NCI-H510A (cell line): ENCODE measurements at regions not wholly inside any gene's neighbourhood (a gene's known extent, or its start where the extent isn't known, plus 50 kb on each side); places are given as distances from the start of the nearest gene placed in this dataset.
"Not testable (repeated sequence)": the region's sequence is repeated elsewhere in the genome, so short reads cannot be mapped to it uniquely, and the experiment has no call there.

Experiments used
- DNase-seq: peaks from one replicate; lab custom pipeline; 2025; lab: John Stamatoyannopoulos, UW

DNA sequence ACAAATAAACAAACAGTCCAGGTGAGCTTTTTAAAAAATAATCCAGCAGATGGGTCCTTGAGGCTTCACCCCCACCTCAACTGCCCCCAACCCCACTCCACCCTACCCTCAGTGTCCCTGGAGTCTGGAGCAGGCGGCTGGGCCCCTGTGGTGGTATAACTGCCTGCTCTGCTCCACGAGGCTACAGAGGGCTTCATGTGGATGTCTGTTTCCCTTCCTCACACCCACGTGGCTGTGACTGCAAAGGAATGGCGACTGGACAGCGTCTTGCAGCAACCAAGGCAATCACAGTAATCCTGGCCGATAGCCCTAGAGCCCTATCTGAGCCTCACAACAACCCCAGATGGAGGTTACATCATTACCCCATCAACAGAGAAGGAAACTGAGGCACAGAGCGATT, 76.5 kb downstream of the SLC2A10 start:
- no peak for DNase-seq

GRCh38 chr20:46786566-46786965, 77.1 kb downstream of the SLC2A10 start:
- no peak for DNase-seq

GRCh38 chr20:46787991-46788762, 78.7 kb downstream of the SLC2A10 start:
- DNase-seq = no peak

- not testable (repeated sequence) for DNase-seq
Measured at GRCh38 chr20:46788763-46789091, 79.3 kb downstream of the SLC2A10 start.

DNA sequence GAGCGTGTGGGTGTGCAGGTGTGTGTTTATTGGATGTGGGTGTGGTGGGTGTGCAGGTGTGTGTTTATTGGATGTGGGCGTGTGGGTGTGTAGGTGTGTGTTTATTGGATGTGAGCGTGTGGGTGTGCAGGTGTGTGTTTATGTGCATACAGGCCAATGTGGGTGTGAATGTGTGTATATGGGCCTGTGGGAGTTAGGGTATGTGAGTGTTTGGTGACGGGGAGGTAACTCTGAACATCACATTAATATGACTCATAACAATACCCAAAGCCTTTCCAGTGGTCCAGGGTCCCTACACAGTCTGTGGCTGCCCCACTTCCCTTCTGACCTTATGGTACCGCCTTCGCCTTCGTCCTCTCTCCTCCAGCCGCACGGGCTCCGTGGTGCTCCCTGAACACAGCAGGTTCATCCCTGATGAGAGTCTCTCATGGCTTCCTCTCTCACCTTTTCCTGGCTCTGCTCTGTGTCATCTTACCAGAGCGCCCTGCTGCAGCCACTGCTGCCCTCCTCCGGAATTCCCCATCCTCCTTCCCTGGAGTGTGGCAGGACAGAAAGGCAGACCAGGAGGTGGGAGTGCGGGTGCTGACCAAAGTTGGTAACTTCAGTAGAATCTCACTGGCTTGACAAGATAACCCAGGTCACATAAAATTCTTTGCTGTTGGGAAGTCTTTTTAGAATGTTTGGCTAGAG, 80.0 kb downstream of the SLC2A10 start:
- DNase-seq = no peak

DNA sequence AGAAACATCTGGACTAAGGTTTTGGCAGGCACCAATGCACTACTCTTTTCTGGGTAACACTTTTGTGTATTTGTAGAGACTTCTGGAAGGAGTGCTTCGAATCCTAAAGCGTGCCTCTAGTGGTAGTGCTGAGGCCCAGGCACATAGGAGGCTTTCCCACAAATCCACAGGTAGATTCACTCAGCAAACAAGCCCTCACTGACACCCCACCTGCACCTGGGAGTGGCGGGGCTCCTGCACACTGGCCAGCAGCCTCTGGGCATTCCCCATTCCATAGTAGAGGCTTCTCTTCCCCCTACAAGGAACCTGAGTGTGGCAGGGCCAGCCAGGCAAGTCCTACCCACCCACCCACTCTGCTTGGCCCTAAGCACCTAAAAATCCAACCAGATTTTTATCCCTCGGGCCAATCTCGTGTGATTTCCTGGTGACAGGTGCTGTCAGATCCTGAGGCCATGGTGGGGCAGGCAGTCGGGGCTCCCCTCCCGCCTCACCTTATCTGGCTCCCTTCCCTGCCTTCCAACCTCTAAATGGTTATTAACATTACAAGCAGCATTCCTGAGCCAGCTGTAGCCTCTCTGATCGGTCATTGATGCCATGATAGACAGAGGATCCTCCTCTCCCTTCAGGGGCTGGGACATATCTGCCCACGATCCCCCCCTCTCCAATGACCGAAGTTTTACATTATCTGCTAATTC, 82.4 kb downstream of the SLC2A10 start:
- DNase-seq = no peak

GRCh38 chr20:46797206-46797605, 87.8 kb downstream of the SLC2A10 start:
- DNase-seq = no peak

GRCh38 chr20:46798430-46798829, 89.0 kb downstream of the SLC2A10 start:
- DNase-seq = no peak

GRCh38 chr20:46799781-46800408, 90.4 kb downstream of the SLC2A10 start:
- DNase-seq = no peak

- DNase-seq = no peak
Measured at GRCh38 chr20:46800409-46800804, 91.0 kb downstream of the SLC2A10 start.

- DNase-seq = no peak
Measured at GRCh38 chr20:46801003-46801702, 91.7 kb downstream of the SLC2A10 start.

- DNase-seq = no peak
Measured at GRCh38 chr20:46802722-46803121, 91.9 kb upstream of the EYA2 start.

DNA sequence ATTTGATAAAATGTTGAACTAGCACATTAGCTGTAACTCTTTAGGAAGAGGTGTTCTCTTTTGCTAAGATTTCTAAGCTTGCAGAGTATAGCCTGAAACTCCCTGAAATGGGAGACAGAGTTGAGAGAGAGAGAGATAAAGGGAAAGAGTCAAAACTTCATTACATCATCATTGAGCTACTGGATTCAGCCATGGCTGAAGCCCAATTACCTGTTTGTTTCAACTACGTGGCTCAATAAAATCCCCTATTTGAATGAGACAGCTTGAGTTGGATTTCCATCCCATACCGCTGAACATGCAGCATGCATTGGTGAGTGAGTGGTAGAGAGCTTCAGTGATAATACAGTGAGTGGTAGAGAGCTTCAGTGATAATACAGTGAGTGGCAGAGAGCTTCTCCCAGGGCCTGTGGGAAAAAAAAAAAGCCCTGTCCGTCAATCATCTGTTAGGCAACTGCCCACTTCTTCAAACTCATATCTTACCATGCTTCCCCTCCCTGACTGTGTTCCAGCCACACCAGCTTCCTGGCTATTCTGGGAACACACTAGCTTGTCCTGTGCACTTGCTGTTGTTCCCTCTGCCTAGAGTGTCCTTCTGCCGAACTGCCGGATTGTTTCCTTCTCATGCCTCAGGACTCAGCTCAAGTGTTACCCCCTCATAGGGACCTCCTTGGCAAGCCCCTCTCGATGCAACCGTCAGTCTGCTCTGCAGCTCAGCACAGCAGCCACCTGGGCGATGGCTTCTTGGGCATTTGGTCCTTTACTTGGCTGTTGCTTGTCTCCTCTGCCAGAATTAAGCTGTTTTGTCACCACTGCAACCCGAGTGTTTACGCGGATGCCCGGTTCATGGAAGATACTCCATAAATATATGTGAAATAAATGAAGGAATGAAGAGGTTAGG, 91.3 kb upstream of the EYA2 start:
- DNase-seq = no peak

- DNase-seq = no peak
Measured at GRCh38 chr20:46804126-46804525, 90.5 kb upstream of the EYA2 start.

GRCh38 chr20:46805836-46806235, 88.8 kb upstream of the EYA2 start:
- DNase-seq = no peak

- no peak for DNase-seq
Measured at GRCh38 chr20:46807998-46808397, 86.6 kb upstream of the EYA2 start.

- DNase-seq = no peak
Measured at GRCh38 chr20:46808565-46808964, 86.1 kb upstream of the EYA2 start.

- DNase-seq = no peak
Measured at GRCh38 chr20:46809706-46810360, 84.8 kb upstream of the EYA2 start.

- peak; percentile 53 for DNase-seq
Measured at GRCh38 chr20:46810448-46811223, 84.0 kb upstream of the EYA2 start.
